PFSK-1 (cell line): ENCODE measurements at regions not wholly inside any gene's neighbourhood (a gene's known extent, or its start where the extent isn't known, plus 50 kb on each side); places are given as distances from the start of the nearest gene placed in this dataset.

Experiments used
- POLR2AphosphoS5 ChIP-seq: IDR thresholded peaks from 2 replicates; pipeline ENCODE4 v1.6.1; 2012; ENCODE audit warnings: low read depth, mild to moderate bottlenecking, control low read depth, low read length, moderate library complexity
- REST ChIP-seq, 2 experiments: IDR thresholded peaks; 2 replicates each; pipeline versions ENCODE4 v1.6.1 to v1.8.0; 2011 to 2012; ENCODE audit warnings: low read depth in 2 of 2, low read length in 2 of 2, control low read depth in 1 of 2, inconsistent platforms in 1 of 2, mild to moderate bottlenecking in 1 of 2, moderate library complexity in 1 of 2; ENCODE audit not compliant: insufficient read depth in 1 of 2
- SIN3A ChIP-seq: IDR thresholded peaks from 2 replicates; pipeline ENCODE4 v1.6.1; 2012; ENCODE audit warnings: mild to moderate bottlenecking, low read length, moderate library complexity, borderline replicate concordance; ENCODE audit not compliant: insufficient read depth

GRCh38 chr2:181145645-181146044 lies 165.2 kb downstream of the UBE2E3 start:
- TF ChIP-seq POLR2AphosphoS5 = no peak
- no peak for TF ChIP-seq REST (IDR thresholded peaks at IDR 0.05; ENCODE audit: insufficient read depth in 1 of 2, low read depth in 2 of 2, low read length in 2 of 2)
- TF ChIP-seq SIN3A = no peak
